ENCODE measurements at regions not wholly inside any gene's neighbourhood (a gene's known extent, or its start where the extent isn't known, plus 50 kb on each side); places are given as distances from the start of the nearest gene placed in this dataset.

- Histone ChIP-seq H4K20me1 (ENCODE audit: control insufficient read depth, insufficient read depth, low read length, poor library complexity, severe bottlenecking) (no peaks in the 10 kb centered on the region), H3K9ac (ENCODE audit: low read length) (no peak overlapping the region), H3K4me2 (replicated peaks; ENCODE audit: low read depth, low read length, poor library complexity, severe bottlenecking) (no peak overlapping the region), H3K4me3 (ENCODE audit: control extremely low read depth in 1 of 5, extremely low read depth in 1 of 5, insufficient read depth in 1 of 5, low read depth in 2 of 5, low read length in 4 of 5) (no peak overlapping the region), H3K79me2 (ENCODE audit: control insufficient read depth, insufficient read depth, low read length) (no peaks in the 10 kb centered on the region), H2AFZ (ENCODE audit: insufficient read depth, low read depth, low read length, poor library complexity, severe bottlenecking) (no peak overlapping the region), H3K27me3 (replicated peaks in 1 of 4; ENCODE audit: control extremely low read depth in 1 of 4, control insufficient read depth in 3 of 4, insufficient read depth in 4 of 4, low read length in 3 of 4) (no peaks in the 10 kb centered on the region), H3K4me1 (ENCODE audit: control insufficient read depth in 2 of 2, insufficient read depth in 2 of 2, low read length in 2 of 2) (no peaks in the 10 kb centered on the region), H3K27ac (ENCODE audit: low read length in 2 of 2) (no peak overlapping the region), H3K9me3 (ENCODE audit: control extremely low read depth in 1 of 3, control insufficient read depth in 2 of 3, insufficient read depth in 1 of 3, low read length in 2 of 3) (no peaks in the 10 kb centered on the region), H3K36me3 (replicated peaks in 1 of 2; ENCODE audit: control extremely low read depth in 1 of 2, control insufficient read depth in 1 of 2, extremely low read depth in 1 of 2, insufficient read depth in 2 of 2, low read length in 1 of 2) (no peaks in the 10 kb centered on the region)
- Mint-ChIP-seq H3K9me3 (ENCODE audit: insufficient read depth) (peaks cover 4% of the 10 kb centered on the region), H3K27ac (no peak overlapping the region), H3K4me3 (no peak overlapping the region), H3K4me1 (no peaks in the 10 kb centered on the region), H3K27me3 (peaks cover 2% of the 10 kb centered on the region)
- POLR2A ChIA-PET, result no interaction called here
- CTCF ChIA-PET, result no interaction called here
- ATAC-seq (ENCODE audit: low read depth), result no peak
- WGBS (ENCODE audit: insufficient coverage), result 100% methylated on average over 1 of the region's 2 CpGs
- no peak for DNase-seq
- no peak for TF ChIP-seq CTCF (IDR thresholded peaks at IDR 0.05)
- no peak for TF ChIP-seq EZH2 (IDR thresholded peaks at IDR 0.05; ENCODE audit: borderline replicate concordance, insufficient read depth, low read depth, low read length, poor library complexity, severe bottlenecking)
- intact Hi-C loops (cut with micrococcal nuclease), result no loop called here
Observed at GRCh38 chr2:56102866-56103265, 80.9 kb upstream of the CCDC85A start.

- Histone ChIP-seq H3K27ac (ENCODE audit: low read length in 2 of 2) (no peak overlapping the region), H3K4me1 (ENCODE audit: control insufficient read depth in 2 of 2, insufficient read depth in 2 of 2, low read length in 2 of 2) (no peaks in the 10 kb centered on the region), H3K4me3 (ENCODE audit: control extremely low read depth in 1 of 5, extremely low read depth in 1 of 5, insufficient read depth in 1 of 5, low read depth in 2 of 5, low read length in 4 of 5) (no peak overlapping the region), H3K36me3 (replicated peaks in 1 of 2; ENCODE audit: control extremely low read depth in 1 of 2, control insufficient read depth in 1 of 2, extremely low read depth in 1 of 2, insufficient read depth in 2 of 2, low read length in 1 of 2) (no peaks in the 10 kb centered on the region), H2AFZ (ENCODE audit: insufficient read depth, low read depth, low read length, poor library complexity, severe bottlenecking) (no peak overlapping the region), H3K9ac (ENCODE audit: low read length) (no peak overlapping the region), H3K4me2 (replicated peaks; ENCODE audit: low read depth, low read length, poor library complexity, severe bottlenecking) (no peak overlapping the region), H3K79me2 (ENCODE audit: control insufficient read depth, insufficient read depth, low read length) (no peaks in the 10 kb centered on the region), H3K9me3 (ENCODE audit: control extremely low read depth in 1 of 3, control insufficient read depth in 2 of 3, insufficient read depth in 1 of 3, low read length in 2 of 3) (no peaks in the 10 kb centered on the region), H4K20me1 (ENCODE audit: control insufficient read depth, insufficient read depth, low read length, poor library complexity, severe bottlenecking) (no peaks in the 10 kb centered on the region), H3K27me3 (replicated peaks in 1 of 4; ENCODE audit: control extremely low read depth in 1 of 4, control insufficient read depth in 3 of 4, insufficient read depth in 4 of 4, low read length in 3 of 4) (no peaks in the 10 kb centered on the region)
- DNase-seq, result no peak
- TF ChIP-seq EZH2 (IDR thresholded peaks at IDR 0.05; ENCODE audit: borderline replicate concordance, insufficient read depth, low read depth, low read length, poor library complexity, severe bottlenecking) (no peak), CTCF (IDR thresholded peaks at IDR 0.05) (no peak)
- Mint-ChIP-seq H3K4me3 (no peak overlapping the region), H3K27ac (no peak overlapping the region), H3K9me3 (ENCODE audit: insufficient read depth) (no peaks in the 10 kb centered on the region), H3K27me3 (peaks cover 2% of the 10 kb centered on the region), H3K4me1 (no peaks in the 10 kb centered on the region)
- WGBS (ENCODE audit: insufficient coverage), result no CpG with 5 or more reads among the region's 1 CpG
- POLR2A ChIA-PET, result no interaction called here
- ATAC-seq (ENCODE audit: low read depth), result no peak
- intact Hi-C loops (cut with micrococcal nuclease), result no loop called here
- CTCF ChIA-PET, result no interaction called here
Observed at GRCh38 chr2:56104962-56105361, 78.8 kb upstream of the CCDC85A start.

Data from B cell (primary cell).